ENCODE measurements at regions not wholly inside any gene's neighbourhood (a gene's known extent, or its start where the extent isn't known, plus 50 kb on each side); places are given as distances from the start of the nearest gene placed in this dataset.

DNA sequence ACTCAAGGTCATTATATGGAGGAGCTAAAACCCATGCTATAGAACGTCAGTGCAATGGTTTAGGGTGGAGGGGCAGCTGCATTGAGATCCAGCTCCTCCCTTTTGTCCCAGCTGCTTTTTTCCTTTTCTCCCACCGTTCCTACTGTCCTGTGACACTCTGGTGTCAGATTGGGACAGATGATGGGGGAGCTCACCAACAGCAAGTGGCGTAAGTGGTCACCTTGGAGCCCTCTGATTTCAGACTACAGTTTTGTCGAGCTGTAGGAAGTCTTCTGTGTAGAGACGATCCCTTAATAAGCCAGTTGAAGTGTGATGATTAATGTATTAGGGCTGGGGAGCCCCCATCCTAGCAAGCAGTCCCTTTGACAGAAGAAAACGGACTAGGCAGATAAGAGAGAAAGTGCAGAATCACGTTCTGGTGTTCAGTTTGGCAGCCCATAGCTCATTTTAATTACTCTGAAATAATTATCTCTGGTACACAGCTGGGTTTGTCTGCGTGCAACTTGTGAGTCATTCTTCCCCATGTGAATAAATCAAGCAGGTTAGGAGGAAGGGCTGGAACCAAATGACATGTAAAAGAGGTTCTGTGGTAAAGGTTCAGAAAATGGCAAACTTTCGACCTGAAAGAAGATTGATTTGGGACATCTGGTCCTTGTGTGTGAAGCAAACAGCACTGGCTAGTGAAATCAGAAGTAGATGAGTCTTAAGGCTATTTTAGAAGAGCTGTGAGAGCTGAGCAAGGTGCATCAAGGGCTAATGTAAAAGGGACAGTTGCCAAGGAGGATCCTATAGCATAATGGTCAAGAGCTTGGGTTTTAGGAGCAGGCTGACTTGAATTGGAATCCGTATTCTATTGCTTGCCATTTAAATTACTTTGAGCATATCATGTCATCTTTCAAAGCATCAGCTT is 241.4 kb downstream of the EDEM1 start:
- Histone ChIP-seq H3K4me3 (no peak overlapping the region), H3K36me3 (no peaks in the 10 kb centered on the region), H3K9me3 (no peaks in the 10 kb centered on the region), H3K27ac (no peak overlapping the region), H3K4me1 (peaks cover 0 to 5% (median 0%) of the 10 kb centered on the region in 12 donors), H3K27me3 (peaks cover 0 to 4% (median 0%) of the 10 kb centered on the region in 9 donors)
- ATAC-seq (no peak), DNase-seq (no peak)
- 39 to 51% (median 43%) methylated on average over 10 of the region's 10 CpGs for WGBS, 4 donors
- intact Hi-C loops (cut with DNase I), result no loop called here
- TF ChIP-seq, protein P1, sequence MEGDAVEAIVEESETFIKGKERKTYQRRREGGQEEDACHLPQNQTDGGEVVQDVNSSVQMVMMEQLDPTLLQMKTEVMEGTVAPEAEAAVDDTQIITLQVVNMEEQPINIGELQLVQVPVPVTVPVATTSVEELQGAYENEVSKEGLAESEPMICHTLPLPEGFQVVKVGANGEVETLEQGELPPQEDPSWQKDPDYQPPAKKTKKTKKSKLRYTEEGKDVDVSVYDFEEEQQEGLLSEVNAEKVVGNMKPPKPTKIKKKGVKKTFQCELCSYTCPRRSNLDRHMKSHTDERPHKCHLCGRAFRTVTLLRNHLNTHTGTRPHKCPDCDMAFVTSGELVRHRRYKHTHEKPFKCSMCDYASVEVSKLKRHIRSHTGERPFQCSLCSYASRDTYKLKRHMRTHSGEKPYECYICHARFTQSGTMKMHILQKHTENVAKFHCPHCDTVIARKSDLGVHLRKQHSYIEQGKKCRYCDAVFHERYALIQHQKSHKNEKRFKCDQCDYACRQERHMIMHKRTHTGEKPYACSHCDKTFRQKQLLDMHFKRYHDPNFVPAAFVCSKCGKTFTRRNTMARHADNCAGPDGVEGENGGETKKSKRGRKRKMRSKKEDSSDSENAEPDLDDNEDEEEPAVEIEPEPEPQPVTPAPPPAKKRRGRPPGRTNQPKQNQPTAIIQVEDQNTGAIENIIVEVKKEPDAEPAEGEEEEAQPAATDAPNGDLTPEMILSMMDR (IDR thresholded peaks at IDR 0.05), result no peak
- no peak for TF ChIP-seq POLR2A (IDR thresholded peaks at IDR 0.05)

DNA sequence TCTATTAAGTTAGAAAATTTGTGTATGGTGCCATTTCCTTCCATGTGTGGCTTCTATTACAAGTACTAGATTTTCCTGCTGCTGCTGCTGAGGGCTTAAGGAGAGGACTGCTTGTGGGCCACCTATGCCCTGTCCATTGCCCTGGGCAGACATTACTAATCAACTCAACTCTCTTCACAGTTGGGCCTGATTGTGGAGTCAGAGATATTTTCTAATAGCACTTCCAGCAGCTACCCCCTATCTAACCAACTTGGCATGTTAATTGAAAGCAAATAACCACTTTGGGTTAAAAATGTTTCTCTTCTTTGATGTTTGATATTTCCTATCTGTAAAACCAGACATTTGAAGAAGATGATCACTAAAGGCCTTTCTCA is 242.0 kb downstream of the EDEM1 start:
- TF ChIP-seq, protein P1 (IDR thresholded peaks at IDR 0.05), result no peak
- TF ChIP-seq POLR2A (IDR thresholded peaks at IDR 0.05), result no peak
- Histone ChIP-seq H3K27me3 (peaks cover 0 to 4% (median 0%) of the 10 kb centered on the region in 9 donors), H3K27ac (no peak overlapping the region), H3K36me3 (no peaks in the 10 kb centered on the region), H3K4me1 (no peaks in the 10 kb centered on the region), H3K9me3 (no peaks in the 10 kb centered on the region), H3K4me3 (no peak overlapping the region)
- DNase-seq (no peak), ATAC-seq (no peak)
- intact Hi-C loops (cut with DNase I), result no loop called here

DNA sequence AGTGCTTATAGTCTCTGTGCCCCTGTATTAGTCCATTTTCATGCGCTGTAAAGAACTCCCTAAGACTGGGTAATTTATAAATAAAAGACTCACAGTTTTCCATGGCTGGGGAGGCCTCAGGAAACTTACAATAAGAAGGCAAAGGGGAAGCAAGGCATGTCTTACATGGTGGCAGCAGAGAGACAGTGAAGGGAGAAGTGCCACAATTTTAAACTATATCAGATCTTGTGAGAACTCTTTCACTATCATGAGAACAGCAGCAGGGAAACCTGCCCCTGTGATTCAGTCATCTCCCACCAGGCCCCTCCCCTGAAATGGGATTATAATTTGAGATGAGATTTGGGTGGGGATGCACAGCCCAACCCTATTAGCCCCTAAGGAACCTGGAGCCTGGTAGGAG is 243.2 kb downstream of the EDEM1 start:
- Histone ChIP-seq H3K4me3 (no peak overlapping the region), H3K9me3 (no peaks in the 10 kb centered on the region), H3K36me3 (no peaks in the 10 kb centered on the region), H3K27ac (no peak overlapping the region), H3K4me1 (no peaks in the 10 kb centered on the region), H3K27me3 (peaks cover 0 to 4% (median 0%) of the 10 kb centered on the region in 9 donors)
- no peak for TF ChIP-seq POLR2A (IDR thresholded peaks at IDR 0.05)
- TF ChIP-seq, protein P1 (IDR thresholded peaks at IDR 0.05), result no peak
- WGBS, 4 donors, result 84 to 100% (median 94%) methylated on average over 1 of the region's 1 CpG
- intact Hi-C loops (cut with DNase I), result no loop called here
- ATAC-seq, result no peak
- DNase-seq, result no peak

DNA sequence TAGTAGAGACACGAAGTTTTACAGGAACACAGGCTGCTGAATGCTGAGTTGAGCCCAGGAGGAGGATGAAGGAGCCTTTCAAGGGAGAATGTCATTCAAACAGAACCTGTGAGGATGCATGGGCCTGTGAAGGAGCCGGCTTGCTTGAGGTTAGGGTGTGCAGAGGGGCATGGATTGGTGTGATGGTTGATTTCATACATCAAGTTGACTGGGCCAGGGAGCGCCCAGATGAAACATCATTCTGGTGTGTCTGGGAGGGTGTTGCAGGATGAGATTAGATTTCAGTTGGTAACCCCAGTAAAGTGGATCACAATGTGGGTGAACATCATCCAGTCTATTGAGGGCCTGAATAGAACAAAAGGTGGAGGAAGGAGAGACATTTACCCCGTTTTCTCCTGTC is 243.6 kb downstream of the EDEM1 start:
- TF ChIP-seq, protein P1 (IDR thresholded peaks at IDR 0.05), result no peak
- TF ChIP-seq POLR2A (IDR thresholded peaks at IDR 0.05), result no peak
- Histone ChIP-seq H3K4me3 (no peak overlapping the region), H3K27ac (no peak overlapping the region), H3K36me3 (no peaks in the 10 kb centered on the region), H3K9me3 (no peaks in the 10 kb centered on the region), H3K27me3 (peaks cover 0 to 4% (median 0%) of the 10 kb centered on the region in 9 donors), H3K4me1 (no peaks in the 10 kb centered on the region)
- DNase-seq (no peak), ATAC-seq (no peak)
- WGBS, 4 donors, result 77 to 82% (median 81%) methylated on average over 4 of the region's 4 CpGs
- intact Hi-C loops (cut with DNase I), result no loop called here
